ENCODE measurements at regions not wholly inside any gene's neighbourhood (a gene's known extent, or its start where the extent isn't known, plus 50 kb on each side); places are given as distances from the start of the nearest gene placed in this dataset.

DNA sequence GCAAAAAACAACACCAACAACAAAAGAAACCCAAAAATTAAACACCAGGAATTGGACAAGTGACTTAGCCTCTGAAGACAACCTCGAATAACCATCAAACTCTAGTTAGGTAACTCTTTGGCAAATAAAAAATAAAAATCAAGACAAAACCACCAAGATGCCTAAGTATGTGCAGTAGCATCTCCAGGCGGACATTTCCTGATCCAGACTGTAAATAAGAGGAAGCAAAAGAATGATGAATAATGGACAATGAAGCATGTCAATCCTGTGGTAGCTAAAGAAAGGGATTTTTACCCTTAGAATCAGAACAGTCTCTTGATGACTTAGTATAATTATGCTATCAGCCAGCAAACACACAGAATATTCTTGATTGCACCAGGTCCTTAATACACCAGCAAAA is 276.7 kb upstream of the DIAPH2 start:
- Histone ChIP-seq H3K4me3 (ENCODE audit: low read depth, low read length, poor library complexity, severe bottlenecking) (no peak overlapping the region), H3K36me3 (ENCODE audit: insufficient read depth, low read length, poor library complexity, severe bottlenecking) (no peaks in the 10 kb centered on the region), H3K27ac (ENCODE audit: low read depth, low read length, poor library complexity, severe bottlenecking) (no peak overlapping the region), H3K4me1 (ENCODE audit: insufficient read depth, low read length, poor library complexity, severe bottlenecking) (no peaks in the 10 kb centered on the region), H3K9me3 (ENCODE audit: low read depth, low read length, poor library complexity, severe bottlenecking) (no peaks in the 10 kb centered on the region), H3K27me3 (replicated peaks; ENCODE audit: insufficient read depth, low read depth, low read length, poor library complexity) (no peaks in the 10 kb centered on the region)
- no peak for DNase-seq (ENCODE audit: low spot score)
- TF ChIP-seq, protein P1, sequence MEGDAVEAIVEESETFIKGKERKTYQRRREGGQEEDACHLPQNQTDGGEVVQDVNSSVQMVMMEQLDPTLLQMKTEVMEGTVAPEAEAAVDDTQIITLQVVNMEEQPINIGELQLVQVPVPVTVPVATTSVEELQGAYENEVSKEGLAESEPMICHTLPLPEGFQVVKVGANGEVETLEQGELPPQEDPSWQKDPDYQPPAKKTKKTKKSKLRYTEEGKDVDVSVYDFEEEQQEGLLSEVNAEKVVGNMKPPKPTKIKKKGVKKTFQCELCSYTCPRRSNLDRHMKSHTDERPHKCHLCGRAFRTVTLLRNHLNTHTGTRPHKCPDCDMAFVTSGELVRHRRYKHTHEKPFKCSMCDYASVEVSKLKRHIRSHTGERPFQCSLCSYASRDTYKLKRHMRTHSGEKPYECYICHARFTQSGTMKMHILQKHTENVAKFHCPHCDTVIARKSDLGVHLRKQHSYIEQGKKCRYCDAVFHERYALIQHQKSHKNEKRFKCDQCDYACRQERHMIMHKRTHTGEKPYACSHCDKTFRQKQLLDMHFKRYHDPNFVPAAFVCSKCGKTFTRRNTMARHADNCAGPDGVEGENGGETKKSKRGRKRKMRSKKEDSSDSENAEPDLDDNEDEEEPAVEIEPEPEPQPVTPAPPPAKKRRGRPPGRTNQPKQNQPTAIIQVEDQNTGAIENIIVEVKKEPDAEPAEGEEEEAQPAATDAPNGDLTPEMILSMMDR (conservative IDR thresholded peaks at IDR 0.05; ENCODE audit: low read depth, low read length) = no peak
- no peak for TF ChIP-seq EZH2 (IDR thresholded peaks at IDR 0.05; ENCODE audit: borderline replicate concordance, low read depth, low read length, poor library complexity, severe bottlenecking)
- intact Hi-C loops (cut with micrococcal nuclease; ENCODE audit: unreplicated experiment) = no loop called here
- BruUV-seq (replicated peaks) = no TSS peak
- ChIA-PET CTCF (no interaction called here), POLR2A (ENCODE audit: low non-redundant PET) (no interaction called here)

DNA sequence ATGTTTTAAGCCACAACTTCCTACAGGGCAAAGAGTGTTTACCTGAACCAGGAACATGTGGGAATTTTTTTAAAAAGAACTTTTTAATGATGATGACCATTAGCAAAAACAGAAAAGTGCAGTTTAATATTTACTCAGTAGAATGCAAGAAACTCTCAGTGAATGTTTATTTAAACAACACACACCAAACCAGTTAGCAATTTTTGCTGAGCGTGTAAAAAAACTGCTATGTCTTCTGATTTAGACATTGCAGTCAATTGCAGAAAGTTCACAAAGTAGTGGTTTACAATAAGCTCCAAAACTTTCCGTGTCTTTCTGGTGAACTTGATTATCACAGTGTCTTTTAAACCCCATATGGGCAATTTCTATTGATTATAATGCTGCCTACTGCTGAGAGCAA is 273.7 kb upstream of the DIAPH2 start:
- TF ChIP-seq EZH2 (IDR thresholded peaks at IDR 0.05; ENCODE audit: borderline replicate concordance, low read depth, low read length, poor library complexity, severe bottlenecking) = no peak
- TF ChIP-seq, protein P1 (conservative IDR thresholded peaks at IDR 0.05; ENCODE audit: low read depth, low read length) = no peak
- Histone ChIP-seq H3K4me3 (ENCODE audit: low read depth, low read length, poor library complexity, severe bottlenecking) (no peak overlapping the region), H3K36me3 (ENCODE audit: insufficient read depth, low read length, poor library complexity, severe bottlenecking) (no peaks in the 10 kb centered on the region), H3K27me3 (replicated peaks; ENCODE audit: insufficient read depth, low read depth, low read length, poor library complexity) (no peaks in the 10 kb centered on the region), H3K4me1 (ENCODE audit: insufficient read depth, low read length, poor library complexity, severe bottlenecking) (no peaks in the 10 kb centered on the region), H3K27ac (ENCODE audit: low read depth, low read length, poor library complexity, severe bottlenecking) (no peak overlapping the region), H3K9me3 (ENCODE audit: low read depth, low read length, poor library complexity, severe bottlenecking) (no peaks in the 10 kb centered on the region)
- intact Hi-C loops (cut with micrococcal nuclease; ENCODE audit: unreplicated experiment) = no loop called here
- ChIA-PET POLR2A (ENCODE audit: low non-redundant PET) (no interaction called here), CTCF (no interaction called here)
- BruUV-seq (replicated peaks) = no TSS peak
- no peak for DNase-seq (ENCODE audit: low spot score)

DNA sequence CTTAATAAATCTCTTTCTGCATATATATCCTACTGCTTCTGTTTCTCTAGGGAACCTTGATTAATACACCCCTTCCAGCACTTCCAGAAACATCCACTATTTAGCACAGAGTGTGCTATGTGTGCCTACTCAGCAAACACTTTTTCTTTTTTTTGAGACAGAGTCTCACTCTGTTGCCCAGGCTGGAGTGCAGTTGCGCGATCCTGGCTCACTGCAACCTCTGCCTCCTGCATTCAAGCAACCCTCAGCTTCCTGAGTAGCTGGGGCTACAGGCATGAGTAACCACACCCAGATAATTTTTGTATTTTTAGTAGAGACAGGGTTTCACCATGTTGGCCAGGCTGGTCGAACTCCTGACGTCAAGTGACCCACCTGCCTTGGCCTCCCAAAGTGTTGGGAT is 266.9 kb upstream of the DIAPH2 start:
- intact Hi-C loops (cut with micrococcal nuclease; ENCODE audit: unreplicated experiment) = no loop called here
- Histone ChIP-seq H3K4me1 (ENCODE audit: insufficient read depth, low read length, poor library complexity, severe bottlenecking) (no peaks in the 10 kb centered on the region), H3K9me3 (ENCODE audit: low read depth, low read length, poor library complexity, severe bottlenecking) (no peaks in the 10 kb centered on the region), H3K27me3 (replicated peaks; ENCODE audit: insufficient read depth, low read depth, low read length, poor library complexity) (no peaks in the 10 kb centered on the region), H3K27ac (ENCODE audit: low read depth, low read length, poor library complexity, severe bottlenecking) (no peak overlapping the region), H3K36me3 (ENCODE audit: insufficient read depth, low read length, poor library complexity, severe bottlenecking) (no peaks in the 10 kb centered on the region), H3K4me3 (ENCODE audit: low read depth, low read length, poor library complexity, severe bottlenecking) (no peak overlapping the region)
- BruUV-seq (replicated peaks) = no TSS peak
- no peak for DNase-seq (ENCODE audit: low spot score)
- TF ChIP-seq EZH2 (IDR thresholded peaks at IDR 0.05; ENCODE audit: borderline replicate concordance, low read depth, low read length, poor library complexity, severe bottlenecking) = no peak
- TF ChIP-seq, protein P1 (conservative IDR thresholded peaks at IDR 0.05; ENCODE audit: low read depth, low read length) = no peak
- POLR2A ChIA-PET (ENCODE audit: low non-redundant PET) = no interaction called here
- CTCF ChIA-PET = no interaction called here

All from A673 (cell line).